ENCODE measurements at regions not wholly inside any gene's neighbourhood (a gene's known extent, or its start where the extent isn't known, plus 50 kb on each side); places are given as distances from the start of the nearest gene placed in this dataset.

- TF ChIP-seq CTCF (IDR thresholded peaks at IDR 0.05) = no peak
- TF ChIP-seq POLR2A (IDR thresholded peaks at IDR 0.05) = no peak
These were observed 51.5 kb upstream of the NANOGP8 start for GRCh38 chr15:35136321-35137189.

All from lower leg skin (tissue), 3 donors.